NCI-H748 (cell line): ENCODE measurements at regions not wholly inside any gene's neighbourhood (a gene's known extent, or its start where the extent isn't known, plus 50 kb on each side); places are given as distances from the start of the nearest gene placed in this dataset.
A peak's percentile ranks its signal among the peaks of the same experiment; 100 is the strongest.

ENCODE experiments used
- DNase-seq: peaks from one replicate; lab custom pipeline; 2025; ENCODE audit not compliant: unreplicated experiment; lab: John Stamatoyannopoulos, UW

GRCh38 chr2:220310451-220310861, 683.0 kb downstream of the SLC4A3 start:
- DNase-seq: no peak

GRCh38 chr2:220315098-220315823, 687.8 kb downstream of the SLC4A3 start:
- no peak for DNase-seq

DNA sequence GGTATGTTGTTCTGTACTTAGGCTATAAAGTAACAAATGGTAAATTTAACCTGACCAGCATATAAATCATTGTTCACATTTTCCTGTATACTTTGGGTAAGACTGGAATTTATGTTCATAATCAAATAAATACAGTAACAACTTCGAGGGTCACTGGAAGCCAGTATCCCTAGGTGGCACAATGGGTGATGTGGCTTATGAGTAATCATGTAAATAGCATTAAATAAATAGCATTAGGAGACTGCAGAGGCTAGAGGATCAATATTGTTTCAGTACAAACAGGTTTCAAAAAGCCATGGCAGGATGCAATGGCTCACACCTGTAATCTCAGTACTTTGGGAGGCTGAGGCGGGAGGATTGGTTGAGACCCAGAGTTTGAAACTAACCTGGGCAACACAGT, 690.6 kb downstream of the SLC4A3 start:
- DNase-seq: no peak

GRCh38 chr2:220318508-220318907, 691.1 kb downstream of the SLC4A3 start:
- DNase-seq: no peak

DNA sequence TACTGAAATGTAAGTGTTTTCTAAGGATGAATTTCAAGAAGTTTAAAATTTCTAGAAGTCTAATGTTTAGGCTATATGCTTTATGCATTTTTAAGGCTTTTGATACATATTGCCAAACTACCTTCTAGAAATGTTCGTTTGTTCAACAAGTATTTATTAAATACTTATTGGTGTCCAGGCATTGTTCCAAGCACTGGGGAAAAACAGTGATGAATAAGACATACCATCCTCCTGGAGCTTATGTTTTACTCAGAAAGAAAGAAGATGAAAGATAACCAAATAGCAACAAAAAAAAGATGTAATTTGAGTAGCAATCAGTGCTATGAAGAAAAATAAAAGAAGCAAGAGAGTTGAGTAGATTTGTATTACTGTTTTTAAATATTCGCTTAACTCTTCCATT, 692.9 kb downstream of the SLC4A3 start:
- no peak for DNase-seq

- DNase-seq: no peak
Observed at GRCh38 chr2:220332886-220333285, 705.5 kb downstream of the SLC4A3 start.

DNA sequence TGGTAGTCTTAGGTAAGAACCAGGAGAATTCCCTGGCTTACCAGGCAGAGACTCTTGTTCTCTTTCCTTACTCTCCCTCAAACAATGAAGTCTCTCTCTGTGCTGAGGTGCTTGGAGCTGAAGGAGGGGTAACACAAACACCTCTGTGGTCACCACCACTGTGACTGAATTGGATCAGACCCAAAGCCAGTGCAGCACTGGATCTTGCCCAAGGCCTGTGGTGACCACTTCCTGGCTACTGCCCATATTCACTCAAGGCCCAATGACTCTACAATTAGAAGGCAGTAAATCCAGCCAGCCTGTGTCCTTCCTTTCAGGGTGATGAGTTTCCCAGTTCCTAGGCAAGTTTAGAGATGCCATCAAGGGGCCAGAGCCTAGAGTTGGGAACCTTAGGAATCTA, 706.8 kb downstream of the SLC4A3 start:
- no peak for DNase-seq

DNA sequence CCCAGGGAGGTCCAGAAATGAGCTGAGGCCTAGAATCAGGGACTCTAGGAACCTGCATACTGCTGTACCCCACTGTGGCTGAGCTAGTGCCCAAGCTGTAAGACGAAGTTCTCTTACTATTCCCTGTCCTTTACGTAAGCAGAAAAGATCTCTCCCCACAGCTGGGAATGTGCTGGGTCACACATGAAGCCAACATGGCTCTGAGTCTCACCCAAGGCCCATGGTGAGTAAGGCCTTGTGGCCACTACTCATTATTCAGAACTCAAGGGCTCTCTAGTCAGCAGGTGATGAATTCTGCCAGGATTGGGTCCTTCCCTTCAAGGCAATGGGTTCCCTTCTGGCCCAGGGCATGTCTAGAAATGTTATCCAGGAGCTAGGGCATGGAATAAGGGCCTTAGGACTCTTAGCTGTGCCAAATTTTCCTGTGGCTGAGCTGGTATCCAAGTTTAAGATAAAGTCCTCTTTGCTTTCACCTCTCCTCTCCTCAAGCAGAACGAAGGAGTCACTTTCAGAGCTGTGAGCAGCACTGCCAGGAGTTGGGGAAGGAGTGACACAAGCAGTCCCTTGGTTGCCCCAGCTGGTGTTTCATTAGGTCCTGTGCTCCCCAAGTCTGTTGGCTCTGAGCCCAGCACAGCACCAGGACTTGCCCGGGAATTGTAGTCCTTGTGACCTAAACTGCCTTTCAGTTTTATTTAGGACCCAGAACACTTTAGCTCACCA, 707.6 kb downstream of the SLC4A3 start:
- DNase-seq: no peak

- DNase-seq: no peak
Observed at GRCh38 chr2:220335591-220335915, 708.1 kb downstream of the SLC4A3 start.

DNA sequence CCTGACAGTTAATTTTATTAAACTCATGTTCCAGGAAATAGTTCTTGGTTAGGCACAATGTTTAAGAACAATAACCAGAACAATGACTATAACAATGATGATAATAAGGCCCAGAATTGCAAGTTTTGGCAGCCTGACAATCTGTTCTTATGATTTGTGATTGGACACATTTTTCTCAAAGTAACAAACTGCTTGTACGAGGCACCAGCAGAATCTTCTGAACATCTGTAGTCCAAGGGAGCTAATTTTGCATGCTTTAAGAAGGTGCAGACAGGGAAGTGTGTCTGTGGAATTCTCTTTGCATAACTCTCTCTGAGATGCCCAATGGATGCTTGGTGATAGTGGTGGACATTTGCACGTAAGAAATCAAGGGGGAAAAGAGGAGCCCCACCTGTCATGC, 709.3 kb downstream of the SLC4A3 start:
- DNase-seq: no peak

DNA sequence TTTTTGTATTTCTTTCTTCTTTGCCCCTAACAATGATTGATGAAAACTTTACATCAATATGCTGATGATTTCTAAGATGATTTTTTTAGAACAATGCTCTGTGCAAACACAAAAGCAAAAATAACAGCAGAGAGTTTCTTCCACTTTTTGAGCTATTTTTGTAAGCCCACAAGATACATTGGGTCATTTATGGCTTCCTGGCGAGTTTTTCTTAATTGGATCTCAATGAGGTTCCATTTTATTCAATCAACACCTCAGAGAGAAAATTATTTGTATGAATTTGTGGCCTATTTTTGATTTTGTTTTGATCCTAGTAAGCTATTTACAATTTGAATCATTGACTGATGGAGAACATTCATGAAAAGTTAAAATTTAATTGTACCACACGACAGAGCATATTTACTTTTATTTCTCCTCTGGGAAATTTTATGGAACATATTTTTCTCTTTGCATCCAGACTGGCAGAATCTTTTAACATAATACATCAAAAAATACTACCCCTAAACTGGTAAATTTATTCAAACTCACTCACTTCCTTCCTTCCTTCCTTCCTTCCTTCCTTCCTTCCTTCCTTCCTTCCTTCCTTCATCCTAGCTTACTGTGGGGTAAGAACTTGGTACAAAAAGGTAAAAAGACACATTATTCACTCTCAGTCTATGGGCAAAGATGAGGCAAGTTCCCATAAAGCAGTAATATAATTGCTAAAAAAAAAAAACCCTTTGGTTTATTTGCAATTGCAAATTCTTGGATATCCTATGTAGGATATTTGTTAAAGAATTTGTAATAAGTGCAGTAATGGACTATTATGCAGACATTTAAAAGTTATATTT, 710.4 kb downstream of the SLC4A3 start:
- DNase-seq: no peak

DNA sequence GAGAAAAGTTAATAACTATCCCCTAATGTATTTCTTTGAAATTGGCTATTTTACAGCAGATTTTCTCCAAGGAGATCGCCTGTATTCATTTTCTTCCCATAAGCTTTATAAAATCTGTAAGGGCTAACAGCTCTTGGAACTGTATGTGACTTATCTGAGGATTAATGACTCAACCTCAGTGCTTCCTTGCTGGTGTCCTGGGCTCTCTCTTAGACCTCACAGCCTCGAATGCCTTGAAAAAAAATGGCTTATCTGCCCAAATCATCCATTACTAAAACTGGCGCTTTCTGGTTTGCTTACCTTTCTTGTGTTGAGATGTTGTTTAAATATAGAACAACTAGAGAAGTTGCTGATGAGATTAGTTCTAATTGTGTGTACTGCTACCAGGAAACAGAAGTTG, 713.6 kb downstream of the SLC4A3 start:
- no peak for DNase-seq

- DNase-seq: no peak
Observed at GRCh38 chr2:220346919-220347318, 719.5 kb downstream of the SLC4A3 start.

- no peak for DNase-seq
Observed at GRCh38 chr2:220347626-220348025, 720.2 kb downstream of the SLC4A3 start.

DNA sequence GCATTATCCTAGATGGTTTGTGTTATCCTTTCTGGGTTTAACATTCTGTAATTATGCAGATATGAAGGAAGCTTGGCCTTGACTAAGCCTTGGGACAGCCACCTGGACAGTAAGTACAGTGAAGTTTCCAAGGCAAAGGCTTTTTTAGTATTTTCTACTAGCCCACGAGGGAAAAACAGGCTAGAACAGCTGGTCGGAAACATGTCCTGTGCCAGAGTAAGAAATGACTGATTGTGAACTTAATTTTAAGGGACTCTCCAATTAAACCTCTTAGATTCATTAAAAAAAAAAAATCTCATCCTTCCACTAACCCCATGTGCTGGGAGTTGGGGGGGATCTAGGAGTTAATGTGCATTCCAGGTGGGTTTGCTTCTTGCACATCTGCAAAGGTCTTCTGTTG, 720.8 kb downstream of the SLC4A3 start:
- no peak for DNase-seq

DNA sequence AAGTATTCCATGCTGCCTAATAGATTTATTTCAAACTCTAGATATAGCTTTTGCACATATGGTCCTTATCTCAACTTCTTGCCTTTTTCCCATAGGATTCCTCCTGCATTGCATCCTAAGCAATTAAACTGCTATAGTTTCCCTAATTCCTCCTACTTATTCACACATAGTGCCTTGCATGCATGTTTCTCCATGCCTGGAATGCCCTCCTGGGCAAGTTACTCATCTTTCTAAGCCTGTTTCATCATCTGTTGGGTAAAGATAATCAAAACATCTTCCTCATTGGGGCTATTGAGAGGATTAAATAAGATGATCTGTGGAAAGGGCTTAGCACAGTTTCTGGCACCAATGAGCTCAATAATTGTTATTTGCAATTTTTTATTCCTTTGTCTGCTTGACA, 726.5 kb downstream of the SLC4A3 start:
- no peak for DNase-seq

GRCh38 chr2:220356076-220356475, 728.6 kb downstream of the SLC4A3 start:
- peak; percentile 5 for DNase-seq

DNA sequence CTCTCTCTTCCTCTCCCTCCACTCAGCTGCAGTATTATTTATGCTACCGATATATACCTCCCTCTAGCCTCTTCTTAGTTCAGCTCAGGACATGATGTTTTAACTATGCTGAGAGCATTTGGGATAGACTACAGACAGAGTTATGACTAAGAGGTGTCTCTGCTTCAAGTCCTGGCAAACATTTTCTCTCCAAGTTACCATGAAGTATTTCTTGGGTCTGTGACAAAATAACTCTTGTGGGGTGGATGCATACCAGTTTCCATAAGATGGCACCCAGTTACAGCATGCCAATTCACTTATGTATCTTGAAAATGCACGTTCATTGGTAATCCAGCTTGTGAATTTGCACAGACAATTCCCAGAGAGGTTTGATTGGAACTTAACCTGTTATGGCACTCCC, 737.6 kb downstream of the SLC4A3 start:
- DNase-seq: no peak

DNA sequence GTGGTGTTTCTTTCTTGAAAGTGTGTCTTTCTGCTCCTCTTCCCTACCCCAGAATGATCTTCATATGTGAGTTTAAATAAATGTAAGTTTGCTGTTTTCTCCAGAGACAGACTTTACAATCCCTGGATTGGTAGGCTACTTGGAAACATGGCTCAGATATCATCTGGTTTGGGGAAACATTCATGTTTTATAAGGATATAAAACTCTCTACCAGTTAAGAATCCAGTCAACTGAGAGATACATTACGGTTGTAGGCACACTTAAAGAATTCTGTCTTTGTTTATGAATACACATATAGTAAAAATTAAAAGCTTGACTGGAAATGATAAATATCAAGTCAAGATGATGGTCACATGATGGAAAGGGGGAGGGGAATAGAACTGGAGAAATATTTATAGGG, 739.3 kb downstream of the SLC4A3 start:
- DNase-seq: no peak

DNA sequence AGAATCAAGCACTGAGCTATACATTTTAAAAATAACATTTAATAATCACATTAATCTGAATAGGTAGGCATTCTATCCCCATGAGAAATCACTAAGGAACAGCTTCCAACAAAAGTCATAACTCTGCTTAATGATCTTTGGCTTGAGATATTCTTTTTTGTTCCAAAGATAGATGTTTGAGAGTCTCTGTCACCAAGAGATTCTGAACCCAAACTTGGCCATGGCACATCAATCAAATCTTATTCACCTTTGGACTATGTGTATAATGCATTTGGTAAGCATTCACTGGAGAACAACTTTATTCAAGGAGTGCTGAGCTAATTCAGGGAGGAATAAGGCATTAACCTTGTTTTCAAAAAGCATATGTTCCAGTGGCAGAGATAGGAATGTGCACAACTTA, 743.3 kb downstream of the SLC4A3 start:
- DNase-seq: no peak

- no peak for DNase-seq
Observed at GRCh38 chr2:220371211-220371610, 743.8 kb downstream of the SLC4A3 start.

GRCh38 chr2:220373878-220374277, 746.4 kb downstream of the SLC4A3 start:
- DNase-seq: peak; percentile 48
